ENCODE measurements at regions not wholly inside any gene's neighbourhood (a gene's known extent, or its start where the extent isn't known, plus 50 kb on each side); places are given as distances from the start of the nearest gene placed in this dataset.

DNA sequence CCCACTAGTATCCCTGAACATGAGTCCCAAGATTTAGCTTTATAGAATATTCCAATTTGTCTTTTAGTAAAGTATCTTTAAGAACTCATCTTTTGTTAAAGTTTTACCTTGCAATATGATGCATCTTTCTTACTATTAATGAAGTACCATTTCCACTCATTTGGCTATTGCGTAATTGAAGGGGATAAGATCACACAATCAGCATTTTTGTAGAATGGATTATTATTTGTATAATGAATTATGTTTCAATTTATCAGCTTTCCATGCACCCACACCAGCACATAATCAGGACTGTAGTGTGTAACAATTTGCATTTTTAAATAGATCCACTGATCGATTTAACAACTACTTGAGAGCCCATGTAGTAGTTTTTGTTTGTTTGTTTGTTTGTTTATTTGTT, 1364.9 kb upstream of the IGFBP7 start:
- Mint-ChIP-seq H3K4me1 (no peaks in the 10 kb centered on the region), H3K4me3 (no peak overlapping the region), H3K36me3 (no peaks in the 10 kb centered on the region), H3K27ac (no peak overlapping the region), H3K9me3 (peaks cover 6% of the 10 kb centered on the region), H3K27me3 (no peaks in the 10 kb centered on the region)
- DNase-seq: no peak
- CTCF ChIA-PET: no interaction called here

DNA sequence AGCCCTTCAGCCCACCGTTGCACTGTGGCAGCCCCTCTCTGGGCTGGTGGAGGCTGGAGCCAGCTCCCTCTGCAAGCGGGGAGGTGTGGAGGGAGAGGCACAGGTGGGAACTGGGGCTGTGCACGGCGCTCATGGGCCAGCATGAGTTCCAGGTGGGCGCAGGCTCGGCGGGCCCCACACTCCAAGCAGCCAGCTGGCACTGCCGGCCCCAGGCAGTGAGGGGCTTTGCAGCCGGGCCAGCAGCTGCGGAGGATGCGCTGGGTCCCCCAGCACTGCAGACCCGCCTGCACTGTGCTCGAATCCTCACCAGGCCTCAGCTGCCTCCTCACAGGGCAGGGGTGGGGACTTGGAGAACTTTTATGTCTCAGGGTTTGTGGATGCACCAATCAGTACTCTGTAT, 1354.8 kb upstream of the IGFBP7 start:
- Mint-ChIP-seq H3K27ac (no peak overlapping the region), H3K9me3 (peaks cover 19% of the 10 kb centered on the region), H3K4me3 (no peak overlapping the region), H3K27me3 (no peaks in the 10 kb centered on the region), H3K36me3 (no peaks in the 10 kb centered on the region), H3K4me1 (no peaks in the 10 kb centered on the region)
- DNase-seq: no peak
- CTCF ChIA-PET: no interaction called here

DNA sequence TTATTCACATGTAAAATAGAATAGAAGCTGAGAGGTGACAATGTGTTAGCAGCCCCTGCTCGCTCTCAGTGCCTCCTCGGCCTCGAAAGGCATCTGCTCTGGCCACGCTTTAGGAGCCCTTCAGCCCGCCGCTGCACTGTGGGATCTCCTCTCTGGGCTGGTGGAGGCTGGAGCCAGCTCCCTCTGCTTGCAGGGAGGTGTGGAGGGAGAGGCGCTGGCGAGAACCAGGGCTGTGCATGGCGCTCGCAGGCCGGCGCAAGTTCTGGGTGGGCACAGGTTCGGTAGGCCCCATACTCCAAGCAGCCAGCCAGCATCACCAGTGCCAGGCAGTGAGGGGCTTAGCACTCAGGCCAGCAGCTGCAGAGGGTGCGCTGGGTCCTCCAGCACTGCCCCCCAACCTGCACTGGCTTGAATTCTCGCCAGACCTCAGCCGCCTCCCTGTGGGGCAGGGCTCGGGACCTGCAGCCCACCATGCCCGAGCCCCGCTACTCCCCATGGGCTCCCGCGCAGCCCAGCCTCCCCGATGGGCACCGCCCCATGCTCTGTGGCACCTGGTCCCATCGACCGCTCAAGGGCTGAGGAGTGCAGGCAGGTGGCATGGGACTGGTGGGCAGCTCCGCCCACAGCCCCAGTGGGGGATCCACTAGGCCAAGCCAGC, 1346.7 kb upstream of the IGFBP7 start:
- Mint-ChIP-seq H3K27ac (no peak overlapping the region), H3K27me3 (no peaks in the 10 kb centered on the region), H3K9me3 (peaks cover 12% of the 10 kb centered on the region), H3K4me1 (no peaks in the 10 kb centered on the region), H3K36me3 (no peaks in the 10 kb centered on the region), H3K4me3 (no peak overlapping the region)
- CTCF ChIA-PET: no interaction called here
- DNase-seq: no peak

DNA sequence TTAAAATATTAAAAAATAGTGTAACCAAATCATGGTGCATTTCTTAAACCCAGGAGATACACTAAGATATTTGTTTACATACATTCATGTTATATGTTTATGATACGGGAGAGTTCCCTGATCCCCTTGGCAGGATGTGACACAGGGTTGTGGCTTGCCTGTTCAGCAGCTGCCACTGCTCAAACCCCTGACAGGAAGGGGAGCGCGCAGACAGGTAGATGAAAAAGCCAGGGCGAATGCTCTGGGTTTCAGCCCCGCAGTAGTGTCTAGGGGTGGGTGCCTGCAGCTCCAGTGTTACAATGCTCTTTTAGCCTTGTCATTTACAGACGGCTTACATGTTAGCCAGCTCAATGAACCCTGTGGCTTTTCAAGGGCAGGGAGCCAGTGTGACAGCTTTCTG, 1343.8 kb upstream of the IGFBP7 start:
- Mint-ChIP-seq H3K27ac (no peak overlapping the region), H3K27me3 (no peaks in the 10 kb centered on the region), H3K4me1 (no peaks in the 10 kb centered on the region), H3K36me3 (no peaks in the 10 kb centered on the region), H3K9me3 (peaks cover 11% of the 10 kb centered on the region), H3K4me3 (no peak overlapping the region)
- CTCF ChIA-PET: no interaction called here
- no peak for DNase-seq

DNA sequence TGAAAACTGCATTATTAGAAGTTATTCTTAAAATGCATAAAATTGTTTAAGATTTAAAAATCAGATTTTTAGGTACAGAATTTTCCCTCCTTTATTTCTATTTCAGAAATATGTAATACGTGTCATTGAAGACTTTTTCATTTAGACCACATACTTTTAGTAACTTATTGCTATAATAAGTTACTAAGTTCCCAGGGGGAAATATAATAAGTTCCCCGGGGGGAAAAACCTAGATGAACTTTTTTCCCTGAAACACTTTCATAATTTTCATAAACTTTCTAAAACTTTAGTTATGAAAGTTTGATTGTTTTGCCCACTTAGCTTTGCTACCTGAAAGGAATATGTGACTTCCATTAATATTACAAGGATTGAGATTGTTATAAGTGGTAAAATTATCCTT, 1341.5 kb upstream of the IGFBP7 start:
- DNase-seq: no peak
- H3K4me1 Mint-ChIP-seq: no peaks in the 10 kb centered on the region
- H3K9me3 Mint-ChIP-seq: peaks cover 6% of the 10 kb centered on the region
- no peak overlapping the region for H3K4me3 Mint-ChIP-seq
- no peaks in the 10 kb centered on the region for H3K36me3 Mint-ChIP-seq
- no peaks in the 10 kb centered on the region for H3K27me3 Mint-ChIP-seq
- CTCF ChIA-PET: no interaction called here
- no peak overlapping the region for H3K27ac Mint-ChIP-seq

DNA sequence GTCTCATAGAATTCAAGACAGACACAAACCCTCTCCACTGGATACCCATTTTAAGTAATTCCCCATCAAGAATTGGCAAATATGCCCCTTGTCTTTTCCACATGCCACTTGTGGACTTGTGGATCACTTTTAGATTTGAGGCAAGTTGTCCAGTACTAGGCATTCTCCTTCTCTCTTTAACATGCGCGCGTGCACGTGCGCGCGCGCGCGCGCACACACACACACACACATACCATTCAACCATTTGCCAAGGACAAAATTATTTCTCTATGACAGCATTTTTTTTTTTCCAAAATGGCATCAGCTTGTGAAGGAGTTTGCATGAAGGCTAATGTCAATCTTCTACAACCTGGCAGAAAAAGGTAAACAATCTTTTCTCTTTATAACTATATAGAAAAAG, 1325.7 kb upstream of the IGFBP7 start:
- Mint-ChIP-seq H3K4me3 (no peak overlapping the region), H3K9me3 (peaks cover 20% of the 10 kb centered on the region), H3K4me1 (no peaks in the 10 kb centered on the region), H3K27ac (no peak overlapping the region), H3K27me3 (no peaks in the 10 kb centered on the region), H3K36me3 (no peaks in the 10 kb centered on the region)
- CTCF ChIA-PET: no interaction called here
- DNase-seq: no peak

DNA sequence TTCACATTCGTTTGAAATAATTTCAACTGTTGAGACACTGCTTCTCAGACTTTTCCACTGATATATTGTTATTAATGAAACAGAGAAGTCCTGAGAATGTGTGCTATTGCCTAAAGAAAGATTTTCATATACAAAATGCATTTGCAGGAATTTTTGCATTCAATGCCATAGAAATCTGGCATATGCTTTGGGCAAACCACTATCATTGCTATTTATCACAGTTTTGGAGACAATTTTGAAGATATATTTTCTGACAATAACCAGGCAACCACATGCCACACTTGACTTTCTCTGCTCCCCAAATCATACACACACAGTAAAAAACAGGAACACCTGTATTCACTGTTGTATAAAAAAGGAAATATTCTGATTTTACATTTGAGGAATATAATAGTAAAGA, 1303.7 kb upstream of the IGFBP7 start:
- no peaks in the 10 kb centered on the region for H3K36me3 Mint-ChIP-seq
- CTCF ChIA-PET: no interaction called here
- H3K4me3 Mint-ChIP-seq: no peak overlapping the region
- H3K27me3 Mint-ChIP-seq: no peaks in the 10 kb centered on the region
- no peaks in the 10 kb centered on the region for H3K4me1 Mint-ChIP-seq
- no peaks in the 10 kb centered on the region for H3K9me3 Mint-ChIP-seq
- DNase-seq: no peak
- no peak overlapping the region for H3K27ac Mint-ChIP-seq

DNA sequence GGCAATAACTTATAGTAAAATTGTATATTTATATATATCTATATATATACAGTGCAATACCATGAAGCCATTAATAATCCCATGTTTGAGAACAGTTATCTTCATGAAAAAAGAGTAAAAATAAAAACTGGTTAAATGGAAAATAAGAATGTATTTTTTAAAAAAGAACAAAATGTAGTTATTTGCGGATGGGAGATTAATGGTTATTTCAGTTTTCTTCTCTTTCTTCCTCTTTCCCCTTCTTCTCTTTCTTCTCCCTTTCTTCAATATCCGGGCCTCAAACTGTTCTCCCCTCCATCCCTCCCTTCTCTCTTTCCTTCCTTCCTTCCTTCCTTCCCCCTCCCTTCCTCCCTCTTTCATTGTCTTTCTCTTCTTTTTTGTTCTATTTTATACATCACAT, 1301.7 kb upstream of the IGFBP7 start:
- no peak overlapping the region for H3K27ac Mint-ChIP-seq
- H3K9me3 Mint-ChIP-seq: no peaks in the 10 kb centered on the region
- no peaks in the 10 kb centered on the region for H3K4me1 Mint-ChIP-seq
- no peaks in the 10 kb centered on the region for H3K27me3 Mint-ChIP-seq
- no peaks in the 10 kb centered on the region for H3K36me3 Mint-ChIP-seq
- H3K4me3 Mint-ChIP-seq: no peak overlapping the region
- no peak for DNase-seq
- CTCF ChIA-PET: no interaction called here

DNA sequence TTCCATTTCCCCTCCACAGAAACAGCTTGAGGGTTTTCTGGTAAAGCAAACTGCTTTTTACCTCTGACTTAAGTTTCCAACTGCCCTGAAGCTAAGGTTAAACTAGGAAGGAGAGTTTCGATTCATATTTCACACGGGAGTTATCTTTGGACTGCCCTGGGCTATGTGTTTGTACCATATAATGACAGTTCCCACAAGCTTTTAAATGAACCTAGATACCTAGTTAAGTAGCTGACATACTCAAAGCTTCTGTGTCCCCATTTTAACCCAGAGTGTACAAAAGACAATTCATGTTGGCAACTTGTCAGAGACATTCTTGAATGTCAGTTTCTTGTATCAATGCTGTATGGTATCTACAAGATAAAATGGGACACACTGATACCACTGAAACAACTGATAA, 1296.6 kb upstream of the IGFBP7 start:
- H3K4me3 Mint-ChIP-seq: no peak overlapping the region
- H3K4me1 Mint-ChIP-seq: no peaks in the 10 kb centered on the region
- H3K36me3 Mint-ChIP-seq: no peaks in the 10 kb centered on the region
- DNase-seq: no peak
- peaks cover 7% of the 10 kb centered on the region for H3K9me3 Mint-ChIP-seq
- H3K27ac Mint-ChIP-seq: no peak overlapping the region
- CTCF ChIA-PET: no interaction called here
- H3K27me3 Mint-ChIP-seq: no peaks in the 10 kb centered on the region

DNA sequence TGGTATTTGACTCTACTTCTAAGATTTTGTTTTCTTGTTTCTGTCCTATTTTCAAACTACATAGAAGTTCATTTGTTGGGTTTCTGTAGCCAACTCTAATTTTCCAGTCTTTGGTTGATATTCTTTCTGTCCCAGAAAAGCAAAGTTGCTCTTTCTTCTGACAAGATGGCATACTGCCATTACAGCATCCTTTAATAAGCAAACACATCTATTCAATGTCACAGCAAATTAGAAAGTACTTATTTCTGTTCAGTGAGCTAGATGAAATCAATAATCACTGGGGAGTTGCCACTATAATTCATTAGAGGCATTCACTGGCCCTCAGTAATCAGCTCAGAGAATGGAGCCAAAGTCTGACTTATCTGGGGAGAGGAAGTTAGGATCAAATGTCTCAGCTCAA, 1258.0 kb upstream of the IGFBP7 start:
- no peak overlapping the region for H3K27ac Mint-ChIP-seq
- H3K4me1 Mint-ChIP-seq: no peaks in the 10 kb centered on the region
- H3K4me3 Mint-ChIP-seq: no peak overlapping the region
- no peaks in the 10 kb centered on the region for H3K27me3 Mint-ChIP-seq
- peaks cover 18% of the 10 kb centered on the region for H3K9me3 Mint-ChIP-seq
- DNase-seq: no peak
- CTCF ChIA-PET: no interaction called here
- no peaks in the 10 kb centered on the region for H3K36me3 Mint-ChIP-seq

DNA sequence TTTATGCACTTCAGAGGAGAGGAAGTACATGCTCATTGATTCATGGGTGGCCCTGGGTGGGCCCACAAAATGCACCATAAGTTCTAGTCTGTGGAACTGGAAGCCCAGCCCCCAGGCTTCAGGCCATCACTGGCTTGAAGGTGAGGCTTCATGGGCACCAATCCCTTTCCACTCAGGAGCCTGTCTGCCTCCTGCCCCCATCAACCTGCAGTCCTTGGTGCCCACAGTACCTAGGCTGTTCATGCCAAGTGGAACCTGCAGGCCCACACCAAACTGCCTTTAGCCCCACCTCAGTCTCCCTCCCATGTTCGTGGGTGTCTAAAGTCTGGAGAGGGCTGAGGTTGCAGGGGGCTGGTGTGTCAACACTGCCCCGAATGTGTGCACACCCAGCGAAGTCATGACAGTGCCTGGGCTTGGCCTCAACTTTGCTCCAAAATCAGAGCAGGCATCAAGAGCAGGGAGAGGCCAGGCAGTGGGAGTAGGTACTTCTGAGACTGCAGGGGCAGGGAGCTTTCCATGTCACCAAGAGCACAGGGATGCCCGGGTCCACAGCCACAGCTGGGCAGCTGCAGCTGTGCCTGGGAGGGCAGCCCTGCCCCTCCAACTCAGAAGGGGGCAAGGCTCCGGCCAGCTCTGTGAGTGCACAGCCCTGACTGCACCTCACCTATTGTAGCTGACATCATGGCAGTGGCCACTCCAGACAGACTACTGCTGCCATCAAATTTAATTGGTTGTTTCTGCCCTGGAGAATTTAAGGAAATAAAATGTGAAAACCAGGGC, 1250.4 kb upstream of the IGFBP7 start:
- no peak overlapping the region for H3K4me3 Mint-ChIP-seq

DNA sequence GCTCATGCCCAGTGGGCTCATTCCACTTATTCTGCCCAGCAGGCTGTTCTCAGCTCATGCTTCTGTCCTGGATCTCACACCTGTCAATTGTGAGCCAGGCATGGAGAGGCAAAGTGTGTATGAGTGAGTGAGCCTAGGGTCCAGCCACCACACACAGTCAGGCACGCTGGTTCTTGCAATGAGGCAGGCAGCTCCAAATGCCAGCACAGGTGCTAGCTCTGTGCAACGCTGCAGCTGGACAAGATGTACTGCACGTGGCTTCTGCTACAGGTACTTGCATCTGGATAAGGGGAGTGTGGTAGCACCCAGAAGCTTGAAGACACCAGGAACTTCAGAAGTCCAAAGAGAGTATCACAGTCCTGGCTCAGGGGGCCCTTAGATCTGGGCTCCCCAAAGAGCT, 1249.4 kb upstream of the IGFBP7 start:
- no peaks in the 10 kb centered on the region for H3K27me3 Mint-ChIP-seq
- H3K4me1 Mint-ChIP-seq: no peaks in the 10 kb centered on the region
- H3K4me3 Mint-ChIP-seq: no peak overlapping the region
- H3K9me3 Mint-ChIP-seq: peaks cover 23% of the 10 kb centered on the region
- CTCF ChIA-PET: no interaction called here
- H3K36me3 Mint-ChIP-seq: no peaks in the 10 kb centered on the region
- no peak for DNase-seq
- H3K27ac Mint-ChIP-seq: no peak overlapping the region

More for the DNA sequence above, 1250.4 kb upstream of the IGFBP7 start:
- H3K27ac Mint-ChIP-seq: no peak overlapping the region
- H3K4me1 Mint-ChIP-seq: no peaks in the 10 kb centered on the region
- CTCF ChIA-PET: no interaction called here
- DNase-seq: no peak
- H3K9me3 Mint-ChIP-seq: peaks cover 26% of the 10 kb centered on the region
- H3K27me3 Mint-ChIP-seq: no peaks in the 10 kb centered on the region
- H3K36me3 Mint-ChIP-seq: no peaks in the 10 kb centered on the region

DNA sequence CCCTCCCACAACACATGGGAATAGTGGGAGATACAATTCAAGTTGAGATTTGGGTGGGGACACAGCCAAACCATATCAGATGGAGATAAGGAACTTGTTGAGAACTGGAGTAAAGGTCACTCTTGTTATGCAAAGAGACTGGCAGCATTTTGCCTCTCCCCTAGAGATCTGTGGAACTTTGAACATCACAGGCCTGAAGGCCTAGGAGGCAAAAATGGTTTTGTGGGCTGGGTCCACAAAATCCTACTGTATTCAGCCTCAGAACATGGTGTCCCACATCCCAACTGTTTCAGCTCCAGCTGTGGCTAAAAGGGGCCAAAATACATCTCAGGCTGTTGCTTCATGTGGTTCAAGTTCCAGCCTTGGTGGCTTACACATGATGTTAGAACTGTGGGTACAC, 1247.8 kb upstream of the IGFBP7 start:
- CTCF ChIA-PET: no interaction called here
- Mint-ChIP-seq H3K4me3 (no peak overlapping the region), H3K9me3 (peaks cover 25% of the 10 kb centered on the region), H3K4me1 (no peaks in the 10 kb centered on the region), H3K27ac (no peak overlapping the region), H3K27me3 (no peaks in the 10 kb centered on the region), H3K36me3 (no peaks in the 10 kb centered on the region)
- DNase-seq: no peak

DNA sequence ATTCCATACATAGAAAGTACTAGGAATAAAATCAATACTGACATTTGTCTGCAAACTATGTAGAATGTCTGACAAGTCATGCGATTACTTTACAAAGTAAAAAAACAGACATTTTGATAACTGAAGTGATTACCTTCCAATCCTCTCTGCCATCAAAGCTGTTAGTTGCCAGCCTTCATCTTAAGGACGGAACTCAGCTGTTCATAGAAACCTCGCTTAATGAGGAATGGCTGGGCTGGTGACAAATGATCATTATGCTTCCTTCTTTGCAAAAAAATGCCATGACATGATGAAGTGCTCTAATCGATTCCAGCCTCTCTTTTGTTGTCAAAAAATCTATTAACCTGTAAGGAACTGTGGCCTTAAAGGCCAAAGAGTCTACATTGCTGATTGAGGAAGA, 1214.9 kb upstream of the IGFBP7 start:
- Mint-ChIP-seq H3K36me3 (no peaks in the 10 kb centered on the region), H3K4me1 (no peaks in the 10 kb centered on the region), H3K27ac (no peak overlapping the region), H3K4me3 (no peak overlapping the region), H3K9me3 (no peaks in the 10 kb centered on the region), H3K27me3 (no peaks in the 10 kb centered on the region)
- DNase-seq: no peak
- CTCF ChIA-PET: no interaction called here

DNA sequence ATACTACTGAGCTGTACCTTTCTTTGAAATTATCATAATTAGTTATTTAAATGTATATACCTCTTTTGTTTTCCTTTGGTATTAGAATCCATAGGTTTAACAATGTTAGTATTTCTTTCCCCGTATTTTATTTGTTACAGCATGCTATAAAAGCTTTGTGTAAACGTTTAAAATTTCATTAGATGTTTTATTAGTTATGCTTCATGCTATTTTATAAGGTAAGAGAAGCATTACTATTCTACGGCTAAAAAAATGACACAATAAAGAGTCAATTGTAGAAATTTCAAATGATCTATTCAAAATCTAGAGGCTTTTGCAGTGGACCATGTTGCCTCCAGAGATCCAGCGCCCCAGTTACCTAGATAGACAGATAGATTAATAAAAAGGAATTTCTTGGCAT, 1203.3 kb upstream of the IGFBP7 start:
- Mint-ChIP-seq H3K4me1 (no peaks in the 10 kb centered on the region), H3K27me3 (no peaks in the 10 kb centered on the region), H3K4me3 (no peak overlapping the region), H3K27ac (no peak overlapping the region), H3K9me3 (peaks cover 2% of the 10 kb centered on the region), H3K36me3 (no peaks in the 10 kb centered on the region)
- no peak for DNase-seq
- CTCF ChIA-PET: no interaction called here
